HCT116 (cell line): ENCODE measurements at regions not wholly inside any gene's neighbourhood (a gene's known extent, or its start where the extent isn't known, plus 50 kb on each side); places are given as distances from the start of the nearest gene placed in this dataset.

Experiments
- ATAC-seq: fragments of 200-7000 bp; cut with Tn5 transposase; 2 replicates; pipeline ENCODE4 v1.9.1; 2020; ENCODE audit warnings: mild to moderate bottlenecking, moderate library complexity
- BruUV-seq: library from RNA; stranded (reverse); fragments of 400-500 nt; replicated peaks from 2 replicates; lab custom pipeline; 2021; lab: Mats Ljungman, UMichigan
- CTCF ChIA-PET: fragments of 300-600 bp; sonication (Branson Sonifier 250); formaldehyde crosslinking; loops from one replicate; lab custom pipeline; 2021; ENCODE audit warnings: antibody characterized with exemption; lab: Charles Lee
- POLR2A ChIA-PET: fragments of 300-600, 350-600 bp; sonication (Branson Sonifier 250); formaldehyde crosslinking; loops from one replicate; lab custom pipeline; 2021; ENCODE audit warnings: antibody characterized with exemption; lab: Charles Lee
- RAD21 ChIA-PET, 2 experiments: fragments of 300-600 bp; sonication (Branson Sonifier 250); formaldehyde crosslinking; loops; one replicate each; lab custom pipeline; 2023; ENCODE audit warnings: low total read pairs in 2 of 2; ENCODE audit not compliant: uncharacterized antibody in 2 of 2, unreplicated experiment in 2 of 2, low non-redundant PET in 1 of 2; lab: Charles Lee
- DNase-seq: peaks from one replicate; pipeline ENCODE4 v3.0.0-alpha.2; 2010; ENCODE audit warnings: low read depth, low spot score
- H2AFZ ChIP-seq: fragments of 200-600 bp; shearing (Covaris generic), sonication (generic); 2 replicates; pipeline ENCODE4 v1.6.1; 2017; ENCODE audit warnings: low read depth, mixed run types, mixed read lengths, antibody characterized with exemption, low read length; ENCODE audit not compliant: poor library complexity, severe bottlenecking
- H3K27ac ChIP-seq: 2 replicates; pipeline ENCODE4 v1.5.1; 2012; ENCODE audit warnings: low read depth, low read length
- H3K27me3 ChIP-seq: fragments of 200-600 bp; sonication (generic); 2 replicates; pipeline ENCODE4 v1.6.1; 2016; ENCODE audit warnings: mixed run types, low read length, mixed read lengths; ENCODE audit not compliant: insufficient read depth
- H3K36me3 ChIP-seq, 2 experiments: fragments of 200-500 bp in 1 of 2; fragments of 200-600 bp in 1 of 2; sonication (Bioruptor generic) in 1 of 2; sonication (generic) in 1 of 2; 2 replicates each; pipeline versions ENCODE4 v1.5.1 to v1.6.1; 2014 to 2016; ENCODE audit warnings: low read length in 2 of 2, inconsistent platforms in 1 of 2, mixed read lengths in 1 of 2, mixed run types in 1 of 2; ENCODE audit not compliant: insufficient read depth in 2 of 2, control insufficient read depth in 1 of 2
- H3K4me1 ChIP-seq, 2 experiments: fragments of 200-600 bp in 1 of 2; sonication (generic) in 1 of 2; 2 replicates each; pipeline versions ENCODE4 v1.5.1 to v1.6.1; 2012 to 2017; ENCODE audit warnings: low read length in 2 of 2, inconsistent platforms in 1 of 2, mild to moderate bottlenecking in 1 of 2, mixed read lengths in 1 of 2, mixed run types in 1 of 2, moderate library complexity in 1 of 2; ENCODE audit not compliant: insufficient read depth in 2 of 2, control insufficient read depth in 1 of 2
- H3K4me2 ChIP-seq: fragments of 200-600 bp; sonication (generic); 2 replicates; pipeline ENCODE4 v1.6.1; 2017; ENCODE audit warnings: mixed run types, low read length, mixed read lengths
- H3K4me3 ChIP-seq, 2 experiments: fragments of 200-600 bp in 1 of 2; sonication (generic) in 1 of 2; replicated peaks in 1 of 2; 2 replicates each; pipeline ENCODE4 v1.5.1; 2011 to 2016; ENCODE audit warnings: low read length in 2 of 2, control low read depth in 1 of 2, low read depth in 1 of 2, mild to moderate bottlenecking in 1 of 2, mixed read lengths in 1 of 2, mixed run types in 1 of 2
- H3K79me2 ChIP-seq: fragments of 200-600 bp; sonication (generic); 2 replicates; pipeline ENCODE4 v1.6.1; 2017; ENCODE audit warnings: mild to moderate bottlenecking, mixed run types, low read length, moderate library complexity, mixed read lengths; ENCODE audit not compliant: insufficient read depth
- H3K9ac ChIP-seq: fragments of 200-600 bp; sonication (generic); 2 replicates; pipeline ENCODE4 v1.6.1; 2016; ENCODE audit warnings: low read length, mixed read lengths
- H3K9me2 ChIP-seq: fragments of 200-600 bp; sonication (generic), shearing (Covaris generic); 2 replicates; pipeline ENCODE4 v1.6.1; 2017; ENCODE audit warnings: mixed run types, mild to moderate bottlenecking, moderate library complexity; ENCODE audit not compliant: insufficient read depth
- H3K9me3 ChIP-seq, 2 experiments: fragments of 200-500 bp in 1 of 2; fragments of 200-600 bp in 1 of 2; sonication (Bioruptor generic) in 1 of 2; sonication (generic) in 1 of 2; 2 replicates each; pipeline ENCODE4 v1.6.1; 2014 to 2017; ENCODE audit warnings: low read length in 2 of 2, mixed read lengths in 2 of 2, inconsistent platforms in 1 of 2, low read depth in 1 of 2, mild to moderate bottlenecking in 1 of 2, mixed run types in 1 of 2, moderate library complexity in 1 of 2; ENCODE audit not compliant: control insufficient read depth in 1 of 2, insufficient read depth in 1 of 2
- H4K20me1 ChIP-seq: fragments of 200-600 bp; sonication (generic), shearing (Covaris generic); 2 replicates; pipeline ENCODE4 v1.6.1; 2017; ENCODE audit warnings: mixed run types, mild to moderate bottlenecking, moderate library complexity; ENCODE audit not compliant: insufficient read depth
- CEBPB ChIP-seq: IDR thresholded peaks from 2 replicates; pipeline ENCODE4 v1.6.1; 2012; ENCODE audit warnings: low read depth
- EGR1 ChIP-seq: IDR thresholded peaks from 2 replicates; pipeline ENCODE4 v1.6.1; 2012; ENCODE audit warnings: low read depth
- EZH2 ChIP-seq: fragments of 200-600 bp; sonication (generic); IDR thresholded peaks from 2 replicates; pipeline ENCODE4 v1.6.1; 2017; ENCODE audit warnings: antibody characterized with exemption, mixed run types
- RAD21 ChIP-seq: IDR thresholded peaks from 2 replicates; pipeline ENCODE4 v1.6.1; 2012; ENCODE audit warnings: low read depth, mild to moderate bottlenecking
- SIN3A ChIP-seq: IDR thresholded peaks from 2 replicates; pipeline ENCODE4 v1.6.1; 2012; ENCODE audit warnings: low read depth
- SP1 ChIP-seq: IDR thresholded peaks from 2 replicates; pipeline ENCODE4 v1.6.1; 2012; ENCODE audit warnings: low read depth
- SRF ChIP-seq: IDR thresholded peaks from 2 replicates; pipeline ENCODE4 v1.6.1; 2012; ENCODE audit warnings: low read depth
- TCF7L2 ChIP-seq: IDR thresholded peaks from 2 replicates; pipeline ENCODE4 v1.7.0; 2011; ENCODE audit warnings: borderline replicate concordance, inconsistent platforms; ENCODE audit not compliant: insufficient read depth, insufficient read length; ENCODE audit errors: extremely low read depth
- intact Hi-C: fragments of 100-400 bp; cut with micrococcal nuclease; formaldehyde crosslinking; loops from 2 replicates; pipeline ENCODE4 v1.10.0; 2022

DNA sequence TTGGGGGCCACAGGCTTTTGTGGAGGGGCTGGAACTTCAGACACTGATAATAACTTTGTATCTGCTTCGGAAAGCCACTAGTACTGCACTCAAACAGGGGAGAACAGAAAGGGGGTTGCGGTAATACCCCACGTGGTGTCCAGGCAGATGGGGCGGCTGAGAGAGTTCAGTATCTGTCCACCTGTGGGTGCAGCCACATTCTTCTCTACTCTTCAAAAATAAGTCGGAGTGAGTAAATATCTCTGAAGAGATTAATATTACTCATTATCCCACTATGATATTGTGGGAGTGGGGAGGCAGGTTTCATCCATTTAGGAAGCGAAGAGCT is 102.1 kb upstream of the SSBP2 start:
- H2AFZ ChIP-seq = peak overlapping the region; percentile 88
- no peaks in the 10 kb centered on the region for H3K79me2 ChIP-seq
- H3K4me2 ChIP-seq = peak overlapping the region; percentile 88
- 0 out of 2 replicates have a peak, but pooled peaks have one; percentile 10 for ATAC-seq
- no TSS peak for BruUV-seq
- intact Hi-C loops = loop anchor here (5.0 kb wide), 1 partner anchor 426 kb away; no protein-coding TSS in a partner anchor
- POLR2A ChIA-PET = interaction anchor here (0.7 kb wide), 1 partner anchor 102 kb away, joined by 5 read pairs; the partner anchor contains the start of gene SSBP2
- H3K36me3 ChIP-seq = no peaks in the 10 kb centered on the region
- 0 out of 2 replicates have a peak overlapping the region, but pooled peaks have one; percentile 29 for H3K9ac ChIP-seq
- H3K9me2 ChIP-seq = no peaks in the 10 kb centered on the region
- no peaks in the 10 kb centered on the region for H4K20me1 ChIP-seq
- H3K4me1 ChIP-seq = peaks cover 46 to 60% of the 10 kb centered on the region in 2 experiments
- DNase-seq = no peak
- peak overlapping the region; percentile 42 to 58 for H3K4me3 ChIP-seq
- CTCF ChIA-PET = interaction anchor here (1.8 kb wide), 1 partner anchor 97 kb away, joined by 6 read pairs; no protein-coding TSS in a partner anchor
- no peaks in the 10 kb centered on the region for H3K27me3 ChIP-seq
- TF ChIP-seq EZH2 = no peak
- TF ChIP-seq SRF = no peak
- TF ChIP-seq CEBPB = no peak
- TF ChIP-seq SP1 = no peak
- H3K9me3 ChIP-seq = no peaks in the 10 kb centered on the region
- H3K27ac ChIP-seq = peak overlapping the region; percentile 21; the same call in 1 of the 2 replicates
- RAD21 ChIA-PET = no interaction called here

DNA sequence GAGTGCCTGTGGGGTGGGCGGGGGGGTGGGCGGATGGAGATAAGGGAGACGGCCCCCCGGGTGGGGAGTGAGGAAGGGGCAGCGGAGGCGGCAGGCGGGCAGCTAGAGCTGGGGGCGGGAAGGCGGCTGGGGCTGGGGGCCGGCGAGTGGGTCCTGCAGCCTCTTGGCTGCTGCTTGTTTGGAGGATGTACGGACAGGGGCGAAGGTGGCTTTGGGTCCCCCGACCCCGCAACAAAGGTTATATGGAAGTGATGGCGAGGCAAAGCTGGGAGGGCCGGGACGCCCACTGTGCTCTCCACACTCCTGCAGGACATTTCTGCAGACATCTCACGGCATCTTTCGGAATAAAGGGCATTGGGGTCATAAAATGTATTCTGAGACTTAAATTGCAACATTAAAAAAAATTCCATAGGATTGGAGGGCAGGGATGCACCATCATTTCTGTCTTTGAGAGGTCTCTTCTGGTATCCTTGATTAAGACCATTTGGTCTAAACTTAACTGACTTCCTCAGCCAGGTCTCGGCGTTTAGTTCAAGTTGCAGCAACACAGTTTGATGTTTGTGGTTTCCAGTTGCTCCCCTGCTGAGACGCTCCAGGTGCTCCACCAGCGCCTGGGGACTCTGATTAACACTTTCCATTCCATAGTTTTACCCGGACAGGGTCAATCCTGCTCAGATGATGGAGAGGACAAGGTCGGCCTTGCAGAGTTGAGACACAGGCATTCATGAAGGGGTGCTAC is 101.6 kb upstream of the SSBP2 start:
- CTCF ChIA-PET = interaction anchor here (1.2 to 2.4 kb wide), 5 partner anchors 14 to 313 kb away, joined by 4 to 32 read pairs (median 8); partner anchors contain the start of gene SSBP2
- H3K4me2 ChIP-seq = peak overlapping the region; percentile 88

More for the DNA sequence above, 101.6 kb upstream of the SSBP2 start:
- ATAC-seq (peak; percentile 28), DNase-seq (peak; percentile 51)
- H3K27me3 ChIP-seq = no peaks in the 10 kb centered on the region
- H3K4me1 ChIP-seq = peaks cover 43 to 60% of the 10 kb centered on the region in 2 experiments
- no peaks in the 10 kb centered on the region for H4K20me1 ChIP-seq
- peak overlapping the region; percentile 29; the same call in 1 of the 2 replicates for H3K9ac ChIP-seq
- no peaks in the 10 kb centered on the region for H3K9me3 ChIP-seq
- no peaks in the 10 kb centered on the region for H3K36me3 ChIP-seq
- no peaks in the 10 kb centered on the region for H3K9me2 ChIP-seq
- no peaks in the 10 kb centered on the region for H3K79me2 ChIP-seq
- intact Hi-C loops = loop anchor here (1.0 to 5.0 kb wide), 2 partner anchors 314 to 425 kb away; no protein-coding TSS in a partner anchor
- RAD21 ChIA-PET = interaction anchor here (1.0 to 3.3 kb wide), 6 partner anchors 14 to 340 kb away, joined by 3 to 35 read pairs (median 8); partner anchors contain the start of gene SSBP2 (in 2 of the 2)
- POLR2A ChIA-PET = interaction anchor here (0.6 to 1.7 kb wide), 8 partner anchors 63 to 1783 kb away, joined by 3 to 31 read pairs (median 4); partner anchors contain the start of gene SSBP2
- no TSS peak for BruUV-seq
- H2AFZ ChIP-seq = peak overlapping the region; percentile 88
- H3K27ac ChIP-seq = peak overlapping the region; percentile 21
- no peak for TF ChIP-seq RAD21
- no peak for TF ChIP-seq EZH2
- 0 out of 2 replicates have a peak, but pooled peaks have one; percentile 25 for TF ChIP-seq SIN3A
- TF ChIP-seq TCF7L2 = peak; percentile 79
- peak; percentile 35; the same call in 1 of the 2 replicates for TF ChIP-seq SP1
- TF ChIP-seq EGR1 = no peak
- peak overlapping the region; percentile 42 to 58 for H3K4me3 ChIP-seq
